Loucy (cell line): ENCODE measurements at regions not wholly inside any gene's neighbourhood (a gene's known extent, or its start where the extent isn't known, plus 50 kb on each side); places are given as distances from the start of the nearest gene placed in this dataset.

ENCODE experiments used
- CTCF ChIP-seq: fragments of 200-600 bp; sonication (generic); conservative IDR thresholded peaks from 2 replicates; pipeline ENCODE4 v1.5.1; 2014; ENCODE audit warnings: mild to moderate bottlenecking, antibody characterized with exemption, low read length
- EZH2phosphoT487 ChIP-seq: fragments of 200-600 bp; IDR thresholded peaks from 2 replicates; pipeline ENCODE4 v1.6.1; 2018; ENCODE audit warnings: antibody characterized with exemption, mild to moderate bottlenecking, moderate library complexity, borderline replicate concordance

- no peak for TF ChIP-seq CTCF
- no peak for TF ChIP-seq EZH2phosphoT487
These were observed 155.9 kb upstream of the RAG2 start for GRCh38 chr11:36753960-36754359.
